GM18907 (cell line): ENCODE measurements at regions not wholly inside any gene's neighbourhood (a gene's known extent, or its start where the extent isn't known, plus 50 kb on each side); places are given as distances from the start of the nearest gene placed in this dataset.

Source experiments
- ATAC-seq: cut with Tn5 transposase; IDR thresholded peaks from one replicate; pipeline ENCODE4 v1.9.1; 2021; ENCODE audit warnings: mild to moderate bottlenecking, moderate library complexity; ENCODE audit not compliant: unreplicated experiment

DNA sequence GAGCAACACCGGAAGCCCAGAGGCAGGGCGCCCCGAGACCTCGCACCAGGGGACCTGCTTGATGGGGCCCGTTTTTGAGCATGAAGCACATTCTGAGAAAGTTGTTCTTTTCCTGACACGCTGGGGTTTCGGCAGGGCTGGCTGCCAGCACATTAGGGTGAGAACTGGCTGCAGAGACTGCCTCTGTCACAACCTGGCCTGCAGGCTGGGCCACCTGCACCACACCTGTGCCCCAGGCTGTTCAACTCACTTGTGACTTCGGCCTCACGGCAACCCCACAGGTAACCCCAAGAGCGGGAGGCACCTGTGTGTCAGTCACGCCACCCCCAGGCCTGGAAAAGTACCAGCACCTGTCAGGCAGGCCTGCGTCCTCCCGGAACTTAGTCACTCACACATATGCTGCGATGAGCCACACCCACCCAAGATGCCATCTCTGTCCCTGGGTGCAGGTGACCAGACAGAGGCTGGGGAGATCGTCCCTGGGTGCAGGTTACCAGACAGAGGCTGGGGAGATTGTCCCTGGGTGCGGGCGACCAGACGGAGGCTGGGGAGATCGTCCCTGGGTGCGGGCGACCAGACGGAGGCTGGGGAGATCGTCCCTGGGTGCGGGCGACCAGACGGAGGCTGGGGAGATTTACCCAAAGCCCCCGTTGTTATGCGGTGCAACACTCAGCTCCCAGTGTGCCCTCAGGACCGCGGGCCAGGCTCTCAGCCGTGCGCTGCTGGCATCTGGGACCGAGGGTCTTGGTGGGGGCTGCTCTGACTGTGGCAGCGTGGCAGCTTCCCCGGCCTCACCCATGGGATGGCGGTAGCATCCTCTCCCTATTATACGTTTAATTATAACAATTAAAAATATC lies 82.5 kb upstream of the BHLHE23 start:
- ATAC-seq, result no peak

DNA sequence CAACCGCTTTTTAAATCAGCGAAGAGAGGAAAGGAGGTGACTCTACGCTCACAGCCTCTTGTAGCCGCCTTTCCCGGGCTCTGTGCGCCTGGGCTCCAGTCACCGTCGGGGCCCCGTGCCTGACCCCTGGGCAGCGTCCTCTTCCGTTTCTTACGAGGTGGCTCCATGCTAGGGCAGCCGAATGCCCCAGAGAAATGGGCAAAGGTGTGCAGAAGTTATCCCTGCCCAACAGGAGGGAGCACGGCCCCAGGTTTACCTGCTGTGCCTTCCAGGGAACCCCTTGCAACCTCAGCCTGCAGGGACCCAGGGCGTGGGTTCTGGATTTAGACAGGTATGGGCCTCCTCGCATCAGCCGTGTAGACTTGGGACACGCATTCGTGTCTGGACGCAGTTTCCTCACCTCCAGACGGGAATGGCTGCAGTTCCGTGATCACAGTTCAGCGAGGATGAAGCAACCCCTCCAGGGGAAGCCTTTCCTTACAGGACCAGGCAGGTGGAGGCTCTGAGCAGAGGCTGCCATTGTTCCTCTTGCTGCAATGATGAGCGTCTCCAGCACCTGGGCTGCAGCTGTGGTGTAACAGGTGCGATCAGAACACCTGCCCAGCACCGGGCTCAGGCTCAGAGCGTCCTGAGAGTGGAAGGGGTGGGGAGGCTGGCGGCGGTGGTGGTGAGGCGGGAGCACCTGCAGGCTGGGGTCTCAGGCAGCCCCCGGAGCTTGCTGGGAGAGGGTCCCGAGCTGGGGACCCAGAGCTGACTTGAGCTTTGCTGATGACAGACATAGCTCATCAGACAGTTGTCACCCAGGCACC lies 81.3 kb upstream of the BHLHE23 start:
- ATAC-seq, result no peak

DNA sequence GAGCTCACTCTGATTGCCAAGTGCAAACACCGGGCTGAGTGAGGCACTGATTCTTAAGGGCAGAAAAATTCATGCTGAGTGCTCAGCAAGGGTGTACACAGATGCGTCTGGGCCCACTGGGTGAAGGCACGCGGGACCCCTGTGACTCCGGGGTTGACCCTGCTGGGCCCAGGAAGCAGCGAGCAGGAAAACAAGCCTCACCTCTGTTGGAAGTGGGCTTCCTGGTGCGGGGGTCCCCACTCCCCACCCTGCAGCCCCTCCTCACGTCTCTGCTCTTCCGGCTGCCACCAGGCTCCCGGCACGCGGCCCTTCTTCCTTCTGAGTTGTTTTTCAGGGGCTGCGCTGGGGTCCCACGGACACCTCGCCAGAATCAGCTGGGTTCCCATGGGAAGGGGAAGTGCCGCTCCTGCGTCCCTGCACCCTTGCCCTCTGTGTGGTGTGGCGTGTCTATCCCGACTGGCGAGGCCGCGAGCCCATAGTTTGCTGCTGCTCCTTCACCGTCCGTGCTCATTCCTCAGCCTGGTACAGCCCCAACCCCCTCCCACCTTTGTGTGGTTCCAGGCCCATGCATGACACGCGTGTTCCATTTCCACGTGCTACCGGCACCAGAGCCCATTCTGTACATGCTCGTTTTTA lies 80.6 kb upstream of the BHLHE23 start:
- no peak for ATAC-seq

DNA sequence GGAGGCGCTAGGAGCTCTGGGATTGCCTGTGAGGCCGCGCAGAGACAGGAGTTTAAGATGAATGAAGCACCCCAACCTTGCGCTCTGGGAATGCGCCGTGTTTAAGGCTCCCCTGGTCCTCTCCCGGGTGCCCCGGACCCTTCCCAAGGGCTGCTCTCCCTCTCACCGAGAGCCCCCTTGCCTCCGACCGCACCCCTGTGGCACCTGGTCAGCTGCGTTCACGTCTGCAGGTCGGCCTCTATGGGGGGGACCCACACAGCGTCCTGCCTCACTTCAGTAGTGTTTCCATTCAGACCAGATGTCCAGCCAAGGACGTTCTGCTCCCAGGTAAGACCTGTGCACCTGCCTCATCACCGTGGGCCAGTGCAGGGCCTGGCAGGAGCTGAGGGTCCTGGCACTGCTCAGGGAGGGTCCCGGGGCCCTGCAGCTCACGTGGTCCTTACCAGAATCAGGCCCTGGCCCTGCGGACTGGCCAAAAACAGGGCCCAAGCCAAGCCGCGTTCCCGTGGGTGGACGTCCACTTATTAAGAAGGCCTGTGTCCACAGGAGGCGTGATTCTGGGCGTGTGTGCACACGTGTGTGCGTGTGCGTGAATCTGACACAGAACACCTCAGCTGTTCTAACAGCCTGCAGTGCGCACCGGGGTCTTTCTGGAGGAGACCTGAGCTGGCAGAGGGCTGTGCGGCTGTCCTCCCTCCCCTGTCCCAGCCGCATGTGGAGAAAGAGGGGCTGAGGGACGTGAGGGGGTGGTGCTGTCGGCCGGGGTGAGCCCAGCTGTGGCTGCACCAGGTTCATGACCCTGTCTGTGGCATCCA lies 79.9 kb upstream of the BHLHE23 start:
- no peak for ATAC-seq

DNA sequence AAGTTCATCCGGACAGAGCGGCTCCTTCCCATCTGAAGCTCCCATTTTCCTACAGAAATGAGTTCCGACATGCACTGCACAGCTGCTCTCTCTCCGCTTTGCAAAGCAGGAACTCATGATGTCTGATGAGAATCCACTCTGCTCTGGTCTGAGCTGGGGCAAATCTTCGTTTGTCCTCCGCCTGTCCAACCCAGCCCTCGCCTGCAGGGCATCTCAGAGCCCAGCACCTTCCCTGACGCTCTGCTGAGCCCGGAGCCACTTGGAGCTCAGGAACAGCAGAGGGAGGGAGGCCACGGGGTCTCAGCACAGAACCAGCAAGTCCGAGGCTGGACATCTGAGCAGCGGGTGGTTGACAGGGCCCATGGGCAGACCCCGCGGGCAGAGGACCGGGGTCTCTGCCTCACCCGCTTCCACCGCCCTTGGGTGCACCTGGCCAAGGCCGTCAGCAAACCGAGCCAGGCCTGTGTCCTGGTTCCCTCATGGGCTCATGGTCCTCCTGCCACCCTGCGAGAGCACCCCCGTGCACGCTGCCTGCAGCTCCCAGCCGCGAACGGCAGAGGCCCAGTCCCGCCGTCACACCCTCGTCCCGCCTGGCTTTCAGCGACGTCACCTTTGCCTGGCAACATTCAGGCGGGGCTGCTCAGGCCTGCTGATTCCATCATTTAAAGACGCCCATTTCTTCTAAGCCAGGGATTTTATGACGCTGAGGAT lies 78.5 kb upstream of the BHLHE23 start:
- no peak for ATAC-seq

DNA sequence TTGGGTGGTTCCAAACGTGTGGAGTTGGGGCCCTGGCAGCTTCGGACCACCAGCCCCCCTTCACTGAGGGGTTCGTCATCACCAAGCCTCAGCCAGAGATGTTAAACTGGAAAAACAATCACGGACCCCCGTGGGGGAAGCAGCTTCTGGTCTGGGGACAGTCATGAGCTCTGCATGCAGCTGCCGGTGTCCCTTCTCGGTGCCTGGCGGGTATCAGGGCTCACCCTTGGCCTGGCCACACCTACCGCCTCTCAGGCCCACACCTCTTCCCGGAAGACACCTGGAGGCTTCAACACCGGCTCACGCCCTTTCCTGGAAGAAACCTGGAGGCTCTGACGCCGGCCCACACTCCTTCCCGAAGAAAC lies 77.8 kb upstream of the BHLHE23 start:
- ATAC-seq, result no peak

DNA sequence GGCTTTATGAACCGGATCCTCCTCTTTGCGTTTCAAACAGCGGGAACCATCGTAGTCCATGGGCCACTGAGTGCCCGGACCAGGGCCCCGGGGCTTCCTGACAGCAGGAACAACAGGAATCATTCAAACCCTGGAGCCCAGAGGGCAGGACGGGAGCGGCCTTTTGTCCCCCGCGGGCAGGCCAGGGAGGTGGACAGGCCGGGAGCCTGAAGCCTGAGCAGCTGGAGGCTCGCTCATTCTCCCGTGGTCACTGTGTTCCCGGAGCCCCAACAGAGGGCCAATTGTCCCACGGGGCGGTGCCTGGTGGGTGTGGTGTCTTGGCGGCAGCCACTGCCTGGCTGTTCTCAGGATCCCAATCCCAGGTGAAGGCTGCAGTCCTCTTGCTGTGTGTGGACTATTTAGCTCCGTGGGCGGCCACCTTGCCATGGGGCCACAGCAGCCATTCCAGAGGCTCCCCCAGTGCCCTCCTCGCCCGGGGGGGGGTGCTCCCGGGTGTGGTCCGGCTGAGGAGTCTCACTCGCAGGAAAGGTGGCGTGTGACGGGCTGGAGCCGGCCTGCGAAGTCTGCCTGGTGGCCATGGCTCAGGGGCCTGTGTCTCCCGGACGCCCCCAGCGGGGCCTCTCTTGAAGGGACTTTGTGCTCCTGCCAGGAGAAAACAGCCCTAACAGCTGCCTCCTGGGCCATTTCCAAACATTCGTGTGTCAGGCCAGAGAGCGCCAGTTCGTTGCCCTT lies 77.2 kb upstream of the BHLHE23 start:
- no peak for ATAC-seq

DNA sequence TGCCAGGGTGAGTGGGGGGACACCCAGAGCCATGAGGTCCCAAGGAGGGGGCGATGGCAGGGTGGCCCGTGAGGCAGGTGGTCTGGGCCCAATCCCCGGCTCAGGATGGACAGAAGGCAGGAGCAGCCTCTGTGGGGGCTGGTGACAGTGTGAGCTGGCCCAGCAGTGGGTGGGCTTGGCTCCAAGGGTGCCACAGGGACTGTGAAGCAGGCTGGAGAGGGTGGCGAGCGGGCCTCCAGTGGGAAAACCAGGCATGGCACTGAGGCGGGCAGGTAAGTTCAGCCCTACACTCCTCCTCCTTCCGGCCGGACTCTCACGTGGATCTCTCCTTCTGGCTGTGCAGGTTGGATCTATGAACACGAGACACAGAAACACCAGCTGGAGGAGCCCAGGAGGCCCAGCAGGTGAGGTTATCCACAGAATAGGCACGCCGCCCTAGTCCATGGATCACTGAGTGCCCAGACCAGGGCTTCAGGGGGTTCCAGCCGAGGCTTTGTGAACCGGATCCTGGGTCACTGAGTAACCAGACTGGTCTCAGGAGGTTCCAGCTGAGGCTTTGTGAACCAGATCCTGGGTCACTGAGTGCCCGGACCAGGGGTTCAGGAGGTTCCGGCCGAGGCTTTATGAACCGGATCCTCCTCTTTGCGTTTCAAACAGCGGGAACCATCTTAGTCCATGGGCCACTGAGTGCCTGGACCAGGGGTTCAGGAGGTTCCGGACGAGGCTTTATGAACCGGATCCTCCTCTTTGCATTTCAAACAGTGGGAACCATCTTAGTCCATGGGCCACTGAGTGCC lies 76.4 kb upstream of the BHLHE23 start:
- ATAC-seq, result no peak

DNA sequence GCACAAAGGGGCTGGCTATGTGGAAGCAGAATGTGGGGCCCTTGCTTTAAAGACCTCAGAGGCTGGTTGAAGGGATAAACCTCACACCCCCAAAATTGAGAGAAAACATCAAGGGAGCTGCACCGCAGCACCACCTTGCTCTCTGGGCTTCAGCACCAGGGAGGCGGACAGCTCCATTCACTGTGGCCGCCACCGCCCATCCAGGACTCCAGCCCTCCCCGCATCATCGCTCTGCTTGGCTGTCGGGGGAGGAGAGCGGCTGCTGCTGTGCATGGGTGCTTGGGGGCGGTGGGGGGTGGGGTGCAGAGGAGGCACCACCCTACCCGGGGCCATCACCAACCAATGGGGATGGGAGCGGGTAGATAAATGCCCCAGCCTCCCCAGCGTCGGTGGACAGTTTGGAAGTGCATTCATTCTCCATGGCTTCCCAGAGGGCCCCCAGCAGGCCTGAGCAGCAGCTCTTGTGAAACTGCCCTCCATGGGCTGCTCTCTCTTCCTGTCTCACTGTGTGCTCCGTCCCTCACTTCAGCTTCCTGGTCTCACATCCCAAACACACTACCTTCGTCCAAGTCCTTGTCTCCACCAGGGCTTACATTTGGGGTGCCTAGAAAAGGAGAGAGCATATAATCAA lies 75.7 kb upstream of the BHLHE23 start:
- no peak for ATAC-seq

DNA sequence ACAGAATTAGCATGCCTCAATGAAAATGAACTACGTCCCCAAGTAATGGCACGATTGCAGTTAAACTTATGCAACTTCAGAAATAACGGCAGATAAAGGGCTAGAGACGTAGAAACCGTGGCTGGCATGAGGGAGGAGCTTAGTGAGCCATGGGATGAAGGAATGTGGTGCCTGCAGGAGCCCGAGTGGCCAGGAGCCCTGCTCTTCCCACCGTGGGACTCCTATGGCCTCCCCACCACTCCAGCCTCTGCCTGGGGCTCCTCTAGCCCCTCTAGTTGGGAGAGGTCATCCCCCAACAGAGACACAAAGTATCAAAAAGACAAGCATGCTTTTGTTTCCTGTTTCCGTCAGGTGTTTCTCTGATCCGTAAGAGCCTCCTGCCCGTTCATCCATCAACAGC lies 75.1 kb upstream of the BHLHE23 start:
- no peak for ATAC-seq

DNA sequence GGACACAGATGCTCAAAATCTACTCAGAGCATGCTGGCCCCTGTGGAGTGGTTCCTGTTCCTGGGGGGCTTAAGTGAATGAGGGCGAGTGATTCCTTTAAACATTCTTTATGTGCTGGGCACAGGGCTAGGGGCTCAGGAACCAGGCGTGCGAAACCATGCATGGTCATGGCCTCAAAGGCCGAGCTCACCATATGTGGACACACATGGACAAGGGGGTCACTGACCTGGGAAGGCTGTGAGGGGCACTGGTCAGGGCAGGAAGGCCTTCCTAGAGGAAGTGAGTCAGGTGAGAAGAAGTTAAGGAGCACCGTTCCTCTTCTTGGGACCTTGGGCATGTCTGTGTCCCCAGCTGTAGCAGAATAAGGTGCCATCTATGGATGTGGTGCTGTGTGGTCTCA lies 74.6 kb upstream of the BHLHE23 start:
- no peak for ATAC-seq

DNA sequence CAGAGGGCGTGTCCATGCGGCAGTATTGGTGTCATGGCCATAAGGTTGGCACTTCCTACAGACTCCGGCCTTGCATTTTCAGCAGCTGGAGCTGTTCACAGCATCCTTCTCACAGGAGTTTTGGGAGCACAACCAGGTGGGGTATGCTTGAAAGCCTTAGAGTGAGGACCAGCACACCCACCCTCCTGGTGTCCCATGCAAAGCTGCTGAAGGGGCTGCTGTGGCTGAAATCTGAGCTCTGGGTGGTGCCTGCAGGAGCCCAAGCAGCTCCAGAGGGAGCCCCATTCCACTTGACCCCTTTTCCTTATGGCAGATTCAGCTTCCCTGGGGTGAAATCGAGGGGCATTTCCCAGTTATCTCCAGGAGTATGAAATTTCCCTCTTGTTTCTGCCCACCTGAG lies 74.0 kb upstream of the BHLHE23 start:
- no peak for ATAC-seq

DNA sequence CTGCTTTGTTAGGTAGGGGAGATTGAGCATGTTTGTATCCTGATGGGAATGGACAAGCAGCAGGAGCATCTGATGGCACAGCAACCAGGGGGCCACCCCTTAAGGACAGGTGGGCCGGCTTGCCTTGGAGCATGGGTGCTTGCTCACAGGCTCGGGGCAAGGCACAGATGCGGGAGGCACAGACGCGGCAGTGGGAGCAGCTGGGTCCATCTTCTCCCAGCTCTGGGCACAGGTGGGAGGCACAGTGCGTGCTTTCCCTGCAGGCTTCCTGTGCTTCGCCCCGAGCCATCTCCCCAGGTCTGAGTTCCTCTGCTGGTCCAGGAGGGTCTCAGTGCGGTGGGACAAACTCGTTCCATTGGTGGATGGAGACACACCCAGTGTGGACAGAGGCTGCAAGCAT lies 73.6 kb upstream of the BHLHE23 start:
- ATAC-seq, result no peak

DNA sequence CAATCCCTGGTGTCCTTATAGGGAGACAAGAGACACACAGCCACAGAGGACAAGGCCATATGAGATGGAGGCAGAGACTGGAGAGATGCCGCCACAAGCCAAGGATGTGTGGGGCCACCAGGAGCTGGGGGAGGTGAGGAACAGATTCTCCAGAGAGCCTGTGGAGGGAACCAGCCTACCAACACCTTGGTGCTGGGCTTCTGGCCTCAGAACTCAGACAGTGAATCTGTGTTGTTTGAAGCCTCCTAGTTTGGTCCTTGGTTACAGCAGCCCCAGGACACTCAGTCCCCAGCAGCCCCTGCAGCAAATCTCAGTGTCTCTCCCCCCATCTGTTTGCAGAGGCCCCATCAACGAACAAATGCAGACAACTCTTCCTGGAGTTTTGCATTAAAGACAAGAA lies 73.2 kb upstream of the BHLHE23 start:
- ATAC-seq, result no peak

DNA sequence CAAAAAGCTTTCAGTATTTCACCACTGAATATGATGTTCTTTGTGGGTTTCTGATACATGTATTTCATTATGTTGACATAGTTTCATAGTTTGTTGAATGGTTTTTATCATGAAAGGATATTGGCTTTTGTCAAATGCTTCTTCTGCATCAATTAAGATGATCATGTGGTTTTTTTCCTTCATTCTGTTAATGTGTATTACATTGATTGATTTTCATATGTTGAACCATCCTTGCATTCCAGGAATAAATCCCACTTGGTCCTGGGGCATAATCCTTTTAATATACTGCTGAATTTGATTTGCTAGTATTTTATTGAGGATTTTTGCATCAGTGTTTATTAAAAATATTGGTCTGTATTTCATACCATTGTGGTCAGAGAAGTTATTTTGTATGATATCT lies 70.9 kb upstream of the BHLHE23 start:
- ATAC-seq, result no peak

DNA sequence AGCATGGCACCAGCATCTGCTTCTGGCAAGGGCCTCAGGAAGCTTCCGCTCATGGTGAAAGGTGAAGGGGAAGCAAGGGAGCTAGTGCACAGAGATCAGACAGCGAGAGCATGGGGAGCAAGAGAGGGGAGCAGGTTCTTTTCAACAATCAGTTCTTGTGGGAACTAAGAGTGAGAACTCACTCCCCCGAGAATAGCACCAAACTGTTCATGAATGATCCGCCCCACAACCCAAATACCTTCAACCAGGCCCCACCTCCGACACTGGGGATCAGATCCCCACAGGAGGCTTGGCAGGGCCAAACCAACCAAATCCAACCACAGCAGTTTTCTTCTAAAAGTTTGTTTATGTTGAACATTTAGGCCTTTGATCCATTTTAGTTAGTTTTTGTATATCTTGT lies 69.7 kb upstream of the BHLHE23 start:
- ATAC-seq, result no peak

DNA sequence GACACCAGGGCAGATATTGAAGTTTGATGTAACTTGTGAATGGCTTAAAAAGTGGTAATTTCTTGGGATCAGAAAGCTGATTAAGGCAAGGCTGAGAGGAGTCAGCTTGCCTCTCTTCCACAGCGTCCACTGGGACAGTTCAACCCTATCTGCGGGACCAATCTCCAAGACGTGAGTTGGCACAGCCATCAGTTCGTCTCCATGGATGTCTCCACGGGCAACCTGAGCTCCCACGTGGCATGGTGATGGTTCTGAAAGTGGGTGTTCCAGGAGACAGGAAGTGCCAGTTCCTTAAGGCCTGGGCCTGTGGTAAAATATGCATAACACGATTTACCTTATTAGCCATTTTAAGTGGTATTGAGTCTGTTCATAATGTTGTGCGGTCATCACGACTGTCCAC lies 67.9 kb upstream of the BHLHE23 start:
- ATAC-seq, result no peak

DNA sequence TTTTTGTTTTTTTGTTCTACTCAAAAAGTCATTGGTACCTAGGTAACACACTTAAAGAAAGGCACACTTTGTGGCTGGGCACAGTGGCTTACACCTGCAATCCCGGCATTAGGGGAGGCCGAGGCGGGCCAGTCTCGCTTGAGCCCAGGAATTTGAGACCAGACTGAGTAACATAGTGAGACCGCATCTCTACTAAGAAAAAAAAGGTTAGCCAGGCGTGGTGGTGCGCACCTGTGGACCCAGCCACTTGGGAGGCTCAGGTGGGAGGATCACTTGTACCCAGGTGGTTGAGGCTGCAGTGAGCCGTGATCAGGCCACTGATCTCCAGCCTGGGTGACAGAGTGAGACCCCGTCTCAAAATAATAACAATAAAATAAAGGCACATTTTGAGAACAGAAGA lies 67.4 kb upstream of the BHLHE23 start:
- no peak for ATAC-seq

DNA sequence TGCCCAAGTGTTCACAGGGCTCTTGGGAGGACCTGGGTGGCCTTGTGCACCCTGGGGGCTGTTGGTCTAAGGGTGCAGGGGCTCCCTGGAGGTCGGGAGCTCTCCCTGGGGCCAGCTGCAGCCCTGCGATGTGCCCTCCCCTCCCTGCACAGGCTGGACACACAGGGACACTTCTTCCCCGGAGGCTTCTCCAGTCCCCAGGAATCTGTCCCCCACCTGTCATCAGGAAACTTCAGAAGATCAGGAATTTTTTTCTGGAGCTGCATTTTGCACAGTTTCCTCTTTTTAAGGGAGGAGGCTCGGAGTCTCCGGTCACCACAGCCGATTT lies 66.9 kb upstream of the BHLHE23 start:
- ATAC-seq, result no peak
